Hepatocyte (in vitro differentiated cells): ENCODE measurements at regions not wholly inside any gene's neighbourhood (a gene's known extent, or its start where the extent isn't known, plus 50 kb on each side); places are given as distances from the start of the nearest gene placed in this dataset.

Experiments
- DNase-seq: peaks from one replicate; pipeline ENCODE4 v3.0.0-alpha.2; 2016; ENCODE audit warnings: low spot score
- H2AFZ ChIP-seq: fragments of 200-600 bp; sonication (generic); 2 replicates; pipeline ENCODE4 v1.6.0; 2016; ENCODE audit warnings: antibody characterized with exemption, mild to moderate bottlenecking
- H3K27ac ChIP-seq: fragments of 200-600 bp; sonication (generic); 2 replicates; pipeline ENCODE4 v1.5.1; 2016; ENCODE audit warnings: mild to moderate bottlenecking
- H3K27me3 ChIP-seq: fragments of 200-600 bp; sonication (generic); 2 replicates; pipeline ENCODE4 v1.6.1; 2016
- H3K36me3 ChIP-seq: fragments of 200-600 bp; sonication (generic); replicated peaks from 2 replicates; pipeline ENCODE4 v1.5.1; 2016; ENCODE audit warnings: low read depth; ENCODE audit not compliant: insufficient read depth
- H3K4me1 ChIP-seq: fragments of 200-600 bp; sonication (generic); 2 replicates; pipeline ENCODE4 v1.5.1; 2016; ENCODE audit warnings: mild to moderate bottlenecking, moderate library complexity; ENCODE audit not compliant: insufficient read depth
- H3K4me2 ChIP-seq: fragments of 200-600 bp; sonication (generic); 2 replicates; pipeline ENCODE4 v1.6.0; 2016
- H3K4me3 ChIP-seq: fragments of 200-600 bp; sonication (generic); 2 replicates; pipeline ENCODE4 v1.5.1; 2016; ENCODE audit warnings: mild to moderate bottlenecking
- H3K79me2 ChIP-seq: fragments of 200-600 bp; sonication (generic); 2 replicates; pipeline ENCODE4 v1.6.0; 2017; ENCODE audit warnings: mild to moderate bottlenecking
- H3K9me2 ChIP-seq: fragments of 200-600 bp; sonication (generic); replicated peaks from 2 replicates; pipeline ENCODE4 v1.6.0; 2017; ENCODE audit warnings: mild to moderate bottlenecking; ENCODE audit not compliant: insufficient read depth
- H3K9me3 ChIP-seq: fragments of 200-600 bp; sonication (generic); 2 replicates; pipeline ENCODE4 v1.5.1; 2016; ENCODE audit warnings: low read depth, mild to moderate bottlenecking
- H4K20me1 ChIP-seq: fragments of 200-600 bp; sonication (generic); 2 replicates; pipeline ENCODE4 v1.6.0; 2016; ENCODE audit warnings: mild to moderate bottlenecking; ENCODE audit not compliant: insufficient read depth, poor library complexity, severe bottlenecking
- CTCF ChIP-seq: fragments of 200-600 bp; sonication (generic); IDR thresholded peaks from 2 replicates; pipeline ENCODE4 v1.5.1; 2016; ENCODE audit warnings: antibody characterized with exemption, mild to moderate bottlenecking; ENCODE audit not compliant: poor library complexity
- EZH2 ChIP-seq: fragments of 200-600 bp; sonication (generic); IDR thresholded peaks from 2 replicates; pipeline ENCODE4 v1.6.1; 2016; ENCODE audit warnings: antibody characterized with exemption, mild to moderate bottlenecking, borderline replicate concordance
- EZH2phosphoT487 ChIP-seq: fragments of 200-600 bp; sonication (generic); IDR thresholded peaks from one replicate; pipeline ENCODE4 v1.6.1; 2018; ENCODE audit warnings: antibody characterized with exemption, mild to moderate bottlenecking, low read depth, moderate library complexity; ENCODE audit not compliant: unreplicated experiment, severe bottlenecking
- WGBS: methylation state at CpG from one replicate; pipeline ENCODE4 v1.1.6; 2016; ENCODE audit warnings: low lambda C conversion rate; ENCODE audit errors: missing lambda C conversion rate; 5-methylcytosine and 5-hydroxymethylcytosine counted together

- H3K9me2 ChIP-seq = no peaks in the 10 kb centered on the region
- WGBS = 81% methylated on average over 2 of the region's 2 CpGs
- no peak overlapping the region for H3K4me2 ChIP-seq
- DNase-seq = no peak
- no peaks in the 10 kb centered on the region for H3K79me2 ChIP-seq
- no peaks in the 10 kb centered on the region for H3K36me3 ChIP-seq
- H3K4me3 ChIP-seq = no peak overlapping the region
- no peaks in the 10 kb centered on the region for H4K20me1 ChIP-seq
- no peak overlapping the region for H3K27ac ChIP-seq
- TF ChIP-seq CTCF (no peak), EZH2phosphoT487 (no peak), EZH2 (no peak)
- no peaks in the 10 kb centered on the region for H3K9me3 ChIP-seq
- peaks cover 6% of the 10 kb centered on the region for H3K27me3 ChIP-seq
- no peak overlapping the region for H2AFZ ChIP-seq
- H3K4me1 ChIP-seq = no peaks in the 10 kb centered on the region
Observed at GRCh38 chr5:2049876-2050275, 167.2 kb upstream of the IRX4 start.

DNA sequence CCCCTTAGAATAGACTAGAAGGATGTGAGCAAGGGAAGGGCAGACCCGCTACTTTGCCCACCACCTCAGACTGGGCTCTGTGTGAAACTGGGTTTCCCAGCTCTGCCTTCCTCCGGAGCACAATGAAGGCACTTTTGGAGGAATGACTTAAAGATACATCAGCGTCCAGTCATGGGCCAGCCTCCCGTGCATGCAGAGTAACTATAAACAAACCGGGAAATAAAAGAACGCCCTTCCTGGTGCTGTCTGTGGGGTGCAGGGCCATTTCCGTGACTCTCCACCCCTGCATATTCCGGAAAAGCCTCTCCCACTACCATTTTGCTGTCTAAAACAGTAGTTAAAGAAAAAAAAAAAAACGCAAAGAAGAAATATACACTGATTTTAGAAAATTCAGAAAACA is 165.9 kb upstream of the IRX4 start:
- Histone ChIP-seq H3K4me3 (no peak overlapping the region), H3K27me3 (peaks cover 6% of the 10 kb centered on the region), H3K9me2 (no peaks in the 10 kb centered on the region), H3K36me3 (no peaks in the 10 kb centered on the region), H2AFZ (no peak overlapping the region), H3K79me2 (no peaks in the 10 kb centered on the region), H3K9me3 (no peaks in the 10 kb centered on the region), H3K27ac (no peak overlapping the region), H4K20me1 (no peaks in the 10 kb centered on the region), H3K4me2 (no peak overlapping the region), H3K4me1 (no peaks in the 10 kb centered on the region)
- 82% methylated on average over 9 of the region's 9 CpGs for WGBS
- no peak for TF ChIP-seq EZH2phosphoT487
- TF ChIP-seq EZH2 = no peak
- TF ChIP-seq CTCF = no peak
- no peak for DNase-seq

DNA sequence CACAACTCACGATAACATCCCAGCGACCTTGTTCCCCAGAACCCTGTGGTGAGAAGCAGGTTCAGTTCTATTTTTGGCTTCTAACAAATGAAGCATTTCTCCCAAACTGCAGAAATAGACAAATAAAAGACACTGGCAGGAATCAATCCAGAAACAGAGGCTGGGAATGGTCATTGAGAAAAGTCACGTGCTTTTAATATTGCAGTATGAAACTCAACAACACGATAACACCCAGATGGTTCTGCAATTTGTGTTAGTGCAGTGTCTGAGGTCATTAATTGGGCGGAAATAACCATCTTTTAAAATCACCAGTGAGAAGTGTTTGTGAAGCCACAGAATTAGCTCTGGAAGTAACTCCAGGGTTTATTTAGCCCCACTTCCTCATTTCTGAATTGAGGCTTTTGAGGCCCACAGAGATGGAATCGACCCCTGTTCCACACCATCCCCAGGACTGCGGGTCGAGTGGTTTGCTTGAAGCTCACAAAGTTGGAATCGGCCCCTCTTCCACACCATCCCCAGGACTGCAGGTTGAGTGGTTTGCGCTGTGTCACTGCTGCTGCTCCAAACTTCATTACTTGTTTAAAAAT is 164.7 kb upstream of the IRX4 start:
- H3K4me1 ChIP-seq = no peaks in the 10 kb centered on the region
- no peaks in the 10 kb centered on the region for H3K9me3 ChIP-seq
- H3K36me3 ChIP-seq = no peaks in the 10 kb centered on the region
- no peak for DNase-seq
- no peak overlapping the region for H3K4me3 ChIP-seq
- H3K4me2 ChIP-seq = no peak overlapping the region
- peaks cover 6% of the 10 kb centered on the region for H3K27me3 ChIP-seq
- no peak overlapping the region for H2AFZ ChIP-seq
- no peaks in the 10 kb centered on the region for H4K20me1 ChIP-seq
- no peak overlapping the region for H3K27ac ChIP-seq
- TF ChIP-seq EZH2 = no peak
- no peak for TF ChIP-seq CTCF
- no peak for TF ChIP-seq EZH2phosphoT487
- 90% methylated on average over 10 of the region's 10 CpGs for WGBS
- H3K9me2 ChIP-seq = no peaks in the 10 kb centered on the region
- H3K79me2 ChIP-seq = no peaks in the 10 kb centered on the region

GRCh38 chr5:2044041-2044440 is 161.3 kb upstream of the IRX4 start:
- 87% methylated on average over 7 of the region's 7 CpGs for WGBS
- Histone ChIP-seq H3K79me2 (no peaks in the 10 kb centered on the region), H4K20me1 (no peaks in the 10 kb centered on the region), H3K9me3 (no peaks in the 10 kb centered on the region), H3K4me3 (no peak overlapping the region), H3K9me2 (no peaks in the 10 kb centered on the region), H3K27ac (no peak overlapping the region), H3K36me3 (no peaks in the 10 kb centered on the region), H3K4me2 (no peak overlapping the region), H3K4me1 (no peaks in the 10 kb centered on the region), H3K27me3 (no peaks in the 10 kb centered on the region), H2AFZ (no peak overlapping the region)
- DNase-seq = no peak
- TF ChIP-seq CTCF (no peak), EZH2 (no peak), EZH2phosphoT487 (no peak)
